Activated CD4-positive, CD25-positive, alpha-beta regulatory T cell treated with anti-CD3 and anti-CD28 coated beads, Interleukin-2, amount 50 U/mL, for 72 hours (primary cell): ENCODE measurements at regions not wholly inside any gene's neighbourhood (a gene's known extent, or its start where the extent isn't known, plus 50 kb on each side); places are given as distances from the start of the nearest gene placed in this dataset.

Source experiments
- DNase-seq: peaks from one replicate; pipeline ENCODE4 v3.0.0; 2021

- DNase-seq, result no peak
These were observed 217.5 kb downstream of the TRIB2 start for GRCh38 chr2:12934146-12934756.

- no peak for DNase-seq
These were observed 218.5 kb downstream of the TRIB2 start for GRCh38 chr2:12935222-12935621.

- no peak for DNase-seq
These were observed 219.1 kb downstream of the TRIB2 start for GRCh38 chr2:12935796-12936195.

- DNase-seq, result no peak
These were observed 224.5 kb downstream of the TRIB2 start for GRCh38 chr2:12941203-12941602.

- DNase-seq, result no peak
These were observed 231.7 kb downstream of the TRIB2 start for GRCh38 chr2:12948231-12948960.

- DNase-seq, result no peak
These were observed 232.2 kb downstream of the TRIB2 start for GRCh38 chr2:12948961-12949353.

- DNase-seq, result no peak
These were observed 232.7 kb downstream of the TRIB2 start for GRCh38 chr2:12949406-12949805.

- DNase-seq, result no peak
These were observed 233.4 kb downstream of the TRIB2 start for GRCh38 chr2:12950174-12950573.

- no peak for DNase-seq
These were observed 234.4 kb downstream of the TRIB2 start for GRCh38 chr2:12950957-12951656.

GRCh38 chr2:12951657-12951973 lies 234.9 kb downstream of the TRIB2 start:
- no peak for DNase-seq

- no peak for DNase-seq
These were observed 236.9 kb downstream of the TRIB2 start for GRCh38 chr2:12953596-12953995.

GRCh38 chr2:12955864-12956263 lies 239.1 kb downstream of the TRIB2 start:
- no peak for DNase-seq

GRCh38 chr2:12957251-12957650 lies 240.5 kb downstream of the TRIB2 start:
- no peak for DNase-seq

GRCh38 chr2:12959935-12960334 lies 243.2 kb downstream of the TRIB2 start:
- no peak for DNase-seq

- no peak for DNase-seq
These were observed 243.9 kb downstream of the TRIB2 start for GRCh38 chr2:12960671-12961070.

- no peak for DNase-seq
These were observed 248.3 kb downstream of the TRIB2 start for GRCh38 chr2:12964904-12965539.

- no peak for DNase-seq
These were observed 249.0 kb downstream of the TRIB2 start for GRCh38 chr2:12965540-12966269.

GRCh38 chr2:12967804-12968203 lies 251.1 kb downstream of the TRIB2 start:
- no peak for DNase-seq

GRCh38 chr2:12968399-12968798 lies 251.7 kb downstream of the TRIB2 start:
- no peak for DNase-seq

- DNase-seq, result no peak
These were observed 254.1 kb downstream of the TRIB2 start for GRCh38 chr2:12970861-12971260.

- DNase-seq, result no peak
These were observed 255.0 kb downstream of the TRIB2 start for GRCh38 chr2:12971581-12972365.
